Ecto neural progenitor cell (in vitro differentiated cells): ENCODE measurements at regions not wholly inside any gene's neighbourhood (a gene's known extent, or its start where the extent isn't known, plus 50 kb on each side); places are given as distances from the start of the nearest gene placed in this dataset.
"Not testable (repeated sequence)": the region's sequence is repeated elsewhere in the genome, so short reads cannot be mapped to it uniquely, and the experiment has no call there.

ENCODE experiments used
- DNase-seq: peaks from one replicate; pipeline ENCODE4 v3.0.0-alpha.2; 2018; ENCODE audit warnings: low spot score

- DNase-seq: no peak
Observed at GRCh38 chr2:193467276-193467987, 1272.7 kb upstream of the TMEFF2 start.

- DNase-seq: no peak
Observed at GRCh38 chr2:193463011-193463410, 1268.3 kb upstream of the TMEFF2 start.

- no peak for DNase-seq
Observed at GRCh38 chr2:193462411-193462810, 1267.7 kb upstream of the TMEFF2 start.

GRCh38 chr2:193461431-193461934, 1266.8 kb upstream of the TMEFF2 start:
- no peak for DNase-seq

- no peak for DNase-seq
Observed at GRCh38 chr2:193446967-193447366, 1252.2 kb upstream of the TMEFF2 start.

- no peak for DNase-seq
Observed at GRCh38 chr2:193442293-193442692, 1247.6 kb upstream of the TMEFF2 start.

GRCh38 chr2:193428336-193428818, 1233.6 kb upstream of the TMEFF2 start:
- no peak for DNase-seq

GRCh38 chr2:193412368-193412767, 1217.6 kb upstream of the TMEFF2 start:
- DNase-seq: not testable (repeated sequence)

GRCh38 chr2:193409951-193410350, 1215.2 kb upstream of the TMEFF2 start:
- DNase-seq: peak; percentile 50

- DNase-seq: no peak
Observed at GRCh38 chr2:193382583-193382982, 1187.8 kb upstream of the TMEFF2 start.

- no peak for DNase-seq
Observed at GRCh38 chr2:193377789-193378188, 1183.1 kb upstream of the TMEFF2 start.

GRCh38 chr2:193373120-193373519, 1178.4 kb upstream of the TMEFF2 start:
- no peak for DNase-seq

GRCh38 chr2:193371200-193371599, 1176.5 kb upstream of the TMEFF2 start:
- DNase-seq: no peak

- no peak for DNase-seq
Observed at GRCh38 chr2:193368615-193369014, 1173.9 kb upstream of the TMEFF2 start.

- DNase-seq: no peak
Observed at GRCh38 chr2:193357508-193357907, 1162.8 kb upstream of the TMEFF2 start.

GRCh38 chr2:193352665-193353242, 1158.0 kb upstream of the TMEFF2 start:
- not testable (repeated sequence) for DNase-seq

- no peak for DNase-seq
Observed at GRCh38 chr2:193350509-193350908, 1155.8 kb upstream of the TMEFF2 start.

GRCh38 chr2:193349642-193350041, 1154.9 kb upstream of the TMEFF2 start:
- DNase-seq: no peak

GRCh38 chr2:193348055-193348454, 1153.3 kb upstream of the TMEFF2 start:
- DNase-seq: no peak

- DNase-seq: no peak
Observed at GRCh38 chr2:193336781-193337180, 1142.0 kb upstream of the TMEFF2 start.

- DNase-seq: no peak
Observed at GRCh38 chr2:193334401-193334800, 1139.7 kb upstream of the TMEFF2 start.

GRCh38 chr2:193333539-193333938, 1138.8 kb upstream of the TMEFF2 start:
- no peak for DNase-seq

GRCh38 chr2:193332941-193333340, 1138.2 kb upstream of the TMEFF2 start:
- DNase-seq: no peak

GRCh38 chr2:193331676-193332075, 1136.9 kb upstream of the TMEFF2 start:
- DNase-seq: no peak
